NB4 (cell line): ENCODE measurements at regions not wholly inside any gene's neighbourhood (a gene's known extent, or its start where the extent isn't known, plus 50 kb on each side); places are given as distances from the start of the nearest gene placed in this dataset.

Experiments used
- MYC ChIP-seq: IDR thresholded peaks from 2 replicates; pipeline ENCODE4 v1.6.1; 2011; ENCODE audit warnings: low read depth, low read length
- POLR2A ChIP-seq: IDR thresholded peaks from 2 replicates; pipeline ENCODE4 v1.6.1; 2011; ENCODE audit warnings: mild to moderate bottlenecking; ENCODE audit not compliant: insufficient read length; ENCODE audit errors: extremely low read depth
- TF ChIP-seq, protein P1 (sequence below): IDR thresholded peaks from one replicate; pipeline ENCODE4 v1.5.1; 2012; ENCODE audit warnings: low read depth, low read length
- TF ChIP-seq, protein P2 (sequence below): IDR thresholded peaks from 2 replicates; pipeline ENCODE4 v1.6.1; 2011; ENCODE audit warnings: low read depth, low read length

DNA sequence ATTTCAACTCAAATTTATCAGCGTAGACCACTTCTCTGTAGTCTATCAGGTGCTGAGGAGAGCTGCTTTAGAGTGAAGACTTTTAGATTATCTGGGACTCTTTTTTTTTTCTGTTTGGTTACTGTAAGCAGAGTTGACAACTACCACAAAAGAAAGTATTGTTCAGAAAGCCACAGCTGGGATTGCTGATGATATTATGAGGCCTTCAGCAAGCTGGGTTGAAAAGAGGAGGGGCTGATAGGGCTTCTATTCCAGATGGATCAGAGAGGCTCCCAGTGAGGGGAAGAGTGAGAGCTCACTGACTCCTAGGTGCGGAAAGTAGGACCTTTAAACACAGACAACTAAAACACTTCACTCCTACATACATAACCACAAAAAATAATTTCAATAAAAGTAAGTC is 188.5 kb upstream of the FERD3L start:
- TF ChIP-seq POLR2A (no peak), MYC (no peak)
- TF ChIP-seq, protein P1, sequence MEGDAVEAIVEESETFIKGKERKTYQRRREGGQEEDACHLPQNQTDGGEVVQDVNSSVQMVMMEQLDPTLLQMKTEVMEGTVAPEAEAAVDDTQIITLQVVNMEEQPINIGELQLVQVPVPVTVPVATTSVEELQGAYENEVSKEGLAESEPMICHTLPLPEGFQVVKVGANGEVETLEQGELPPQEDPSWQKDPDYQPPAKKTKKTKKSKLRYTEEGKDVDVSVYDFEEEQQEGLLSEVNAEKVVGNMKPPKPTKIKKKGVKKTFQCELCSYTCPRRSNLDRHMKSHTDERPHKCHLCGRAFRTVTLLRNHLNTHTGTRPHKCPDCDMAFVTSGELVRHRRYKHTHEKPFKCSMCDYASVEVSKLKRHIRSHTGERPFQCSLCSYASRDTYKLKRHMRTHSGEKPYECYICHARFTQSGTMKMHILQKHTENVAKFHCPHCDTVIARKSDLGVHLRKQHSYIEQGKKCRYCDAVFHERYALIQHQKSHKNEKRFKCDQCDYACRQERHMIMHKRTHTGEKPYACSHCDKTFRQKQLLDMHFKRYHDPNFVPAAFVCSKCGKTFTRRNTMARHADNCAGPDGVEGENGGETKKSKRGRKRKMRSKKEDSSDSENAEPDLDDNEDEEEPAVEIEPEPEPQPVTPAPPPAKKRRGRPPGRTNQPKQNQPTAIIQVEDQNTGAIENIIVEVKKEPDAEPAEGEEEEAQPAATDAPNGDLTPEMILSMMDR, result no peak
- TF ChIP-seq, protein P2, sequence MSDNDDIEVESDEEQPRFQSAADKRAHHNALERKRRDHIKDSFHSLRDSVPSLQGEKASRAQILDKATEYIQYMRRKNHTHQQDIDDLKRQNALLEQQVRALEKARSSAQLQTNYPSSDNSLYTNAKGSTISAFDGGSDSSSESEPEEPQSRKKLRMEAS, result no peak
